Sigmoid colon (tissue), 6 donors: ENCODE measurements at regions not wholly inside any gene's neighbourhood (a gene's known extent, or its start where the extent isn't known, plus 50 kb on each side); places are given as distances from the start of the nearest gene placed in this dataset.

Experiments used
- DNase-seq: peaks from one replicate; pipeline ENCODE4 v3.0.0-alpha.2; 2019
- H3K27ac ChIP-seq, 4 donors: fragments of 200-600 bp; sonication (generic); one replicate each; pipeline ENCODE4 v1.5.1; 2016 to 2019; ENCODE audit warnings: mild to moderate bottlenecking in 1 of 4
- H3K27me3 ChIP-seq, 3 donors: fragments of 200-600 bp; sonication (generic); one replicate each; pipeline ENCODE4 v1.5.1; 2019; ENCODE audit warnings: mild to moderate bottlenecking in 1 of 3
- H3K36me3 ChIP-seq, 4 donors: fragments of 200-600 bp; sonication (generic); one replicate each; pipeline ENCODE4 v1.5.1; 2016 to 2019
- H3K4me1 ChIP-seq, 4 donors: fragments of 200-600 bp; sonication (generic); one replicate each; pipeline ENCODE4 v1.5.1; 2017 to 2019
- H3K4me3 ChIP-seq, 4 donors: fragments of 200-600 bp; sonication (generic); one replicate each; pipeline ENCODE4 v1.5.1; 2017 to 2019; ENCODE audit warnings: mild to moderate bottlenecking in 2 of 4, moderate library complexity in 1 of 4
- H3K9me3 ChIP-seq, 4 donors: fragments of 200-600 bp in 3 of 4; sonication (generic) in 3 of 4; one replicate each; pipeline versions ENCODE4 v1.5.1 to v1.6.1; 2013 to 2019
- EP300 ChIP-seq, 4 donors: sonication (generic); formaldehyde crosslinking; IDR thresholded peaks; one replicate each; pipeline ENCODE4 v1.6.1; 2017; ENCODE audit warnings: antibody characterized with exemption in 4 of 4
- POLR2A ChIP-seq, 2 donors: fragments of 450-650 bp; IDR thresholded peaks; one replicate each; pipeline ENCODE4 v1.6.1; 2016; ENCODE audit warnings: antibody characterized with exemption in 2 of 2, mild to moderate bottlenecking in 2 of 2, moderate library complexity in 2 of 2
- POLR2AphosphoS5 ChIP-seq, 4 donors: sonication (generic); formaldehyde crosslinking; IDR thresholded peaks; one replicate each; pipeline ENCODE4 v1.6.1; 2017; ENCODE audit warnings: antibody characterized with exemption in 4 of 4
- WGBS, 2 donors: extraction: QIAGEN DNeasy Blood & Tissue Kit; methylation state at CpG; one replicate each; pipeline ENCODE4 v1.1.7; 2013; 5-methylcytosine and 5-hydroxymethylcytosine counted together
- intact Hi-C: fragments of 100-400 bp; cut with DNase I; formaldehyde crosslinking; loops from one replicate; pipeline ENCODE4 v1.15.1; 2023
- TF ChIP-seq, protein P1 (sequence below), 4 experiments: fragments of 450-650 bp in 3 of 4; fragments of 200-600 bp in 1 of 4; IDR thresholded peaks; one replicate each; pipeline ENCODE4 v1.5.1; 2016 to 2019; ENCODE audit warnings: antibody characterized with exemption in 4 of 4, mild to moderate bottlenecking in 3 of 4, moderate library complexity in 2 of 4
- donor health status: healthy with polysubstance abuse.
- donor health status: healthy.

DNA sequence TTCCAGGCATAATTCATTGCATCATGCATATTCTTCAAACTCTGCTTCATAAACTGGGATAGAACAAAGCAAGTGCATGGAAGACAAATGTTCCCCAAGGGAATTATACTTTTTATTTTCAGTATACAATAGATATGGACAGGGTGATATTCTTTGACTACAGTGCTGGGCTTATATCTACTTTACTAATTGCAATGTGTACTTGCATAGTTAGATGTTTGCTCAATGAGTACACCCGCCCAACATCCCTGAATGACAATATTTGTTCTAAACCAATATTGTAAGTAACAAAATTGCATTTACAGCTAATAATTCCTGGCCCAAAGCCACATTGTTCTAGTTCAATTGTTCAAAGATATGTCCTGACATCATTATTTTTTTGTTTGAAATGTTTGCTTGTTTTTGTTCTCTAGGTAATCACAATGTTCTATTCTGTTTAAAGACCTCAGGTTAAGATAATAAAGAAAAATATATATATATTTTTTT lies 171.4 kb downstream of the PTN start:
- H3K9me3 ChIP-seq = no peaks in the 10 kb centered on the region
- no peaks in the 10 kb centered on the region for H3K27me3 ChIP-seq
- no peak overlapping the region for H3K4me3 ChIP-seq
- H3K36me3 ChIP-seq = no peaks in the 10 kb centered on the region
- H3K27ac ChIP-seq = no peak overlapping the region
- intact Hi-C loops = no loop called here
- DNase-seq = no peak
- 25 to 74% methylated on average over 1 of the region's 1 CpG for WGBS, 2 donors
- peaks cover 0 to 7% (median 5%) of the 10 kb centered on the region in 4 donors for H3K4me1 ChIP-seq
- TF ChIP-seq POLR2A (IDR thresholded peaks at IDR 0.05) (no peak), POLR2AphosphoS5 (IDR thresholded peaks at IDR 0.05) (no peak), EP300 (IDR thresholded peaks at IDR 0.05) (no peak)
- TF ChIP-seq, protein P1, sequence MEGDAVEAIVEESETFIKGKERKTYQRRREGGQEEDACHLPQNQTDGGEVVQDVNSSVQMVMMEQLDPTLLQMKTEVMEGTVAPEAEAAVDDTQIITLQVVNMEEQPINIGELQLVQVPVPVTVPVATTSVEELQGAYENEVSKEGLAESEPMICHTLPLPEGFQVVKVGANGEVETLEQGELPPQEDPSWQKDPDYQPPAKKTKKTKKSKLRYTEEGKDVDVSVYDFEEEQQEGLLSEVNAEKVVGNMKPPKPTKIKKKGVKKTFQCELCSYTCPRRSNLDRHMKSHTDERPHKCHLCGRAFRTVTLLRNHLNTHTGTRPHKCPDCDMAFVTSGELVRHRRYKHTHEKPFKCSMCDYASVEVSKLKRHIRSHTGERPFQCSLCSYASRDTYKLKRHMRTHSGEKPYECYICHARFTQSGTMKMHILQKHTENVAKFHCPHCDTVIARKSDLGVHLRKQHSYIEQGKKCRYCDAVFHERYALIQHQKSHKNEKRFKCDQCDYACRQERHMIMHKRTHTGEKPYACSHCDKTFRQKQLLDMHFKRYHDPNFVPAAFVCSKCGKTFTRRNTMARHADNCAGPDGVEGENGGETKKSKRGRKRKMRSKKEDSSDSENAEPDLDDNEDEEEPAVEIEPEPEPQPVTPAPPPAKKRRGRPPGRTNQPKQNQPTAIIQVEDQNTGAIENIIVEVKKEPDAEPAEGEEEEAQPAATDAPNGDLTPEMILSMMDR (IDR thresholded peaks at IDR 0.05) = no peak

DNA sequence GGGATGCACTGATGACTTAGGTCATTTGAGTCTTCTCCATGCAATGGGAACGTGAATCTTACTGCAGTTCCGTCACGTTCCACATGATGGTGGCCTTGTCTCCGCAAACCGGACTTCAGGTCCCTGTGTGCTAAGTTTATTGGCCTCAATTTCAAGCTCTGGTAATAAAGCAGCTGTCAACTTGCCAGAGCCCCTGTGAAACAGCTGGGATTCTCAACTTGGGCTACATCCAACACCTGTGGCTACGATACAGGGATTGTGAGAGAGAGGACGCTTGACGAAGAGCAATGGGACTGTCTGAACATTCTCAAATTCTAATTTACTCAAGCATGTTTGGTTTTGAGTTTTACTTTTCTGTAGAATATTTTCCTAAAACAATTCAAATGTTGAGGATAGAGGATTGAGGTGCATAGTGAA lies 174.2 kb downstream of the PTN start:
- Histone ChIP-seq H3K4me1 (peaks cover 0 to 19% (median 6%) of the 10 kb centered on the region in 4 donors), H3K4me3 (no peak overlapping the region), H3K27me3 (no peaks in the 10 kb centered on the region), H3K9me3 (no peaks in the 10 kb centered on the region), H3K36me3 (no peaks in the 10 kb centered on the region), H3K27ac (peak overlapping the region in 2 of 4 donors; percentile 37 to 39)
- WGBS, 2 donors = 9 to 41% methylated on average over 8 of the region's 8 CpGs
- intact Hi-C loops = loop anchor here (1.0 to 10.0 kb wide), 3 partner anchors 286 to 1364 kb away; no protein-coding TSS in a partner anchor
- peak; percentile 87 for DNase-seq
- peak; percentile 6 to 61 (median 44) for TF ChIP-seq POLR2AphosphoS5 (IDR thresholded peaks at IDR 0.05)
- TF ChIP-seq POLR2A (IDR thresholded peaks at IDR 0.05) = no peak
- TF ChIP-seq, protein P1 (IDR thresholded peaks at IDR 0.05) = peak; percentile 71 to 86 (median 78)
- TF ChIP-seq EP300 (IDR thresholded peaks at IDR 0.05) = no peak

DNA sequence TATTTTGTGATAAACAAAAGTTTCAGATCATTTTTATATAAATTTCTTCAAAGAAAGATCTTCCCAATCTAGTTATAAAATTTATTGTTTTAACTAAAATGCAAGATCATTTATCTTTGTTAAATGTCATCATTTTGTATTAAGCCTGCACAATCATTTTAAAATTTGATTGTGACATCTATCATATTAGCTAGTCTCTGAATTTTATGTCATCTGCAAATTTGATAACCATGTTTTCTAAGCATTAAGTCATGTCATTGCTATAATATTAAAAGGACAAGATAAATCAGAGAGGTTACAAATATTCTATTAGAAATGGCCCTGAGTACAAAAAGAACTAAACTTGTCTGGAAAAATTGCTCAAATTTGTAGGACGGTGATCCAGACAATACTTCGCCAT lies 175.9 kb downstream of the PTN start:
- H3K9me3 ChIP-seq = no peaks in the 10 kb centered on the region
- no peak for DNase-seq
- H3K27ac ChIP-seq = no peak overlapping the region
- no peaks in the 10 kb centered on the region for H3K36me3 ChIP-seq
- no peak for TF ChIP-seq POLR2AphosphoS5 (IDR thresholded peaks at IDR 0.05)
- no peak for TF ChIP-seq EP300 (IDR thresholded peaks at IDR 0.05)
- TF ChIP-seq, protein P1 (IDR thresholded peaks at IDR 0.05) = no peak
- no peak for TF ChIP-seq POLR2A (IDR thresholded peaks at IDR 0.05)
- H3K4me3 ChIP-seq = no peak overlapping the region
- no peaks in the 10 kb centered on the region for H3K27me3 ChIP-seq
- 96 to 97% methylated on average over 2 of the region's 2 CpGs for WGBS, 2 donors
- intact Hi-C loops = loop anchor here (2.0 to 10.0 kb wide), 2 partner anchors 287 to 1363 kb away; no protein-coding TSS in a partner anchor
- peaks cover 0 to 19% (median 6%) of the 10 kb centered on the region in 4 donors for H3K4me1 ChIP-seq

DNA sequence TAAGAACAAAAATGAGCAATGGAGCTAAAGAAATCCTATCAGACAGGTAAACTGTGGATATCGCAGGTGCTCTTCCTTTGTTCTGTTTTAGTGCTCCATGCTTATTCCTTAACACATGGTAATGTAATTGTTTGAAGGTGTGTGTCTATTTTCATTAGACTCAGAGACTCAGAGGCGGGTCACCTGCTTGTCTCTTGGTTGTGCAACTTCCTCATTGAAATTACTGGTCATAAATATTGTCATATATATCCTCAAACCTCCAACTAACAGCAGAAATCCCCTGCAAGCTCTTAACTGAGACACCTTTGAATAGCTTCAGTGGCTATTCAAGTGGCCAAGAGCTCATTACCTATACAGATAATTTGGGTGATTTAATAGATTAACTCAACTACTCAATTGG lies 177.2 kb downstream of the PTN start:
- 19 to 45% methylated on average over 2 of the region's 2 CpGs for WGBS, 2 donors
- TF ChIP-seq POLR2AphosphoS5 (IDR thresholded peaks at IDR 0.05) = no peak
- no peak for TF ChIP-seq POLR2A (IDR thresholded peaks at IDR 0.05)
- TF ChIP-seq EP300 (IDR thresholded peaks at IDR 0.05) = no peak
- TF ChIP-seq, protein P1 (IDR thresholded peaks at IDR 0.05) = no peak

More for the DNA sequence above, 177.2 kb downstream of the PTN start:
- Histone ChIP-seq H3K4me1 (peaks cover 0 to 19% (median 6%) of the 10 kb centered on the region in 4 donors), H3K27me3 (no peaks in the 10 kb centered on the region), H3K27ac (no peak overlapping the region), H3K4me3 (no peak overlapping the region), H3K9me3 (no peaks in the 10 kb centered on the region), H3K36me3 (no peaks in the 10 kb centered on the region)
- DNase-seq = no peak
- intact Hi-C loops = loop anchor here (10.0 kb wide), 1 partner anchor 1362 kb away; no protein-coding TSS in a partner anchor
